Stimulated activated CD4-positive, alpha-beta T cell treated with anti-CD3 and anti-CD28 coated beads, Interleukin-15, amount 100 ng/mL, for 1 hour (primary cell): ENCODE measurements at regions not wholly inside any gene's neighbourhood (a gene's known extent, or its start where the extent isn't known, plus 50 kb on each side); places are given as distances from the start of the nearest gene placed in this dataset.
"Not testable (repeated sequence)": the region's sequence is repeated elsewhere in the genome, so short reads cannot be mapped to it uniquely, and the experiment has no call there.

ENCODE experiments used
- DNase-seq, 2 donors: peaks; one replicate each; pipeline ENCODE4 v3.0.0-alpha.2; 2020; ENCODE audit warnings: low read depth in 1 of 2, low spot score in 1 of 2

GRCh38 chr5:37971483-37972024 lies 131.7 kb upstream of the GDNF start:
- no peak for DNase-seq

- DNase-seq: no peak
These were observed 127.0 kb upstream of the GDNF start for GRCh38 chr5:37966871-37967270.

- DNase-seq: no peak
These were observed 126.5 kb upstream of the GDNF start for GRCh38 chr5:37966291-37966690.

GRCh38 chr5:37962389-37962788 lies 122.5 kb upstream of the GDNF start:
- no peak for DNase-seq

- DNase-seq: no peak
These were observed 117.4 kb upstream of the GDNF start for GRCh38 chr5:37957218-37957617.

GRCh38 chr5:37955748-37956147 lies 115.9 kb upstream of the GDNF start:
- no peak for DNase-seq

GRCh38 chr5:37954561-37954960 lies 114.7 kb upstream of the GDNF start:
- DNase-seq: no peak

GRCh38 chr5:37951946-37952721 lies 112.3 kb upstream of the GDNF start:
- no peak for DNase-seq

- DNase-seq: no peak
These were observed 110.6 kb upstream of the GDNF start for GRCh38 chr5:37950436-37950835.

- no peak for DNase-seq
These were observed 105.6 kb upstream of the GDNF start for GRCh38 chr5:37945446-37945845.

- not testable (repeated sequence) for DNase-seq
These were observed 103.3 kb upstream of the GDNF start for GRCh38 chr5:37943136-37943535.

- DNase-seq: no peak
These were observed 101.2 kb upstream of the GDNF start for GRCh38 chr5:37940931-37941623.

- DNase-seq: no peak
These were observed 99.0 kb upstream of the GDNF start for GRCh38 chr5:37938861-37939260.

GRCh38 chr5:37938076-37938852 lies 98.4 kb upstream of the GDNF start:
- DNase-seq: no peak

- no peak for DNase-seq
These were observed 96.2 kb upstream of the GDNF start for GRCh38 chr5:37936091-37936490.

- no peak for DNase-seq
These were observed 93.7 kb upstream of the GDNF start for GRCh38 chr5:37933576-37933975.

GRCh38 chr5:37932450-37932849 lies 92.6 kb upstream of the GDNF start:
- DNase-seq: no peak

GRCh38 chr5:37931541-37931940 lies 91.7 kb upstream of the GDNF start:
- DNase-seq: no peak

GRCh38 chr5:37930350-37930749 lies 90.5 kb upstream of the GDNF start:
- no peak for DNase-seq

GRCh38 chr5:37929791-37930190 lies 90.0 kb upstream of the GDNF start:
- DNase-seq: no peak

- not testable (repeated sequence) for DNase-seq
These were observed 87.9 kb upstream of the GDNF start for GRCh38 chr5:37927753-37928152.

GRCh38 chr5:37926732-37927131 lies 86.9 kb upstream of the GDNF start:
- no peak for DNase-seq
